ENCODE measurements at regions not wholly inside any gene's neighbourhood (a gene's known extent, or its start where the extent isn't known, plus 50 kb on each side); places are given as distances from the start of the nearest gene placed in this dataset.

GRCh38 chr4:34198966-34199365 is 2045.3 kb downstream of the ARAP2 start:
- TF ChIP-seq CTCF (IDR thresholded peaks at IDR 0.05; ENCODE audit: control extremely low read depth in 1 of 3, insufficient read depth in 1 of 3, low read depth in 1 of 3, low read length in 3 of 3) = no peak
- no peak for TF ChIP-seq EZH2 (IDR thresholded peaks at IDR 0.05; ENCODE audit: low read depth, low read length, severe bottlenecking)
- TF ChIP-seq SIX5 (IDR thresholded peaks at IDR 0.05; ENCODE audit: low read depth, low read length) = no peak
- no peak for TF ChIP-seq HDAC6 (IDR thresholded peaks at IDR 0.05; ENCODE audit: low read depth, low read length)
- TF ChIP-seq TAF1 (IDR thresholded peaks at IDR 0.05; ENCODE audit: low read depth, low read length) = no peak
- no peak for TF ChIP-seq ZNF274 (IDR thresholded peaks at IDR 0.05; ENCODE audit: borderline replicate concordance, extremely low read depth, low read length)
- TF ChIP-seq FOSL1 (IDR thresholded peaks at IDR 0.05; ENCODE audit: insufficient read depth, low read depth, low read length) = no peak
- TF ChIP-seq SUZ12 (IDR thresholded peaks at IDR 0.05; ENCODE audit: low read length) = no peak
- TF ChIP-seq POLR2AphosphoS5 (IDR thresholded peaks at IDR 0.05; ENCODE audit: low read depth, low read length) = no peak
- TF ChIP-seq KDM1A (IDR thresholded peaks at IDR 0.05; ENCODE audit: borderline replicate concordance, low read length) = no peak
- TF ChIP-seq SP1 (IDR thresholded peaks at IDR 0.05; ENCODE audit: low read depth, low read length) = no peak
- no peak for TF ChIP-seq NANOG (IDR thresholded peaks at IDR 0.05; ENCODE audit: insufficient read depth, low read depth, low read length, poor library complexity, severe bottlenecking)
- TF ChIP-seq TBP (IDR thresholded peaks at IDR 0.05; ENCODE audit: low read depth, low read length) = no peak
- TF ChIP-seq HDAC2 (IDR thresholded peaks at IDR 0.05; ENCODE audit: borderline replicate concordance in 1 of 2, low read depth in 2 of 2, low read length in 2 of 2) = no peak
